ENCODE measurements at regions not wholly inside any gene's neighbourhood (a gene's known extent, or its start where the extent isn't known, plus 50 kb on each side); places are given as distances from the start of the nearest gene placed in this dataset.

- DNase-seq (ENCODE audit: low read depth), result no peak
- no peak overlapping the region for H3K4me3 ChIP-seq (ENCODE audit: low read length)
- TF ChIP-seq CTCF (IDR thresholded peaks at IDR 0.05; ENCODE audit: insufficient read depth, low read depth, low read length, missing control alignments), result no peak
Observed at GRCh38 chr18:23332356-23332755, 120.7 kb upstream of the RIOK3 start.

GRCh38 chr18:23333827-23334226 is 119.3 kb upstream of the RIOK3 start:
- no peak for TF ChIP-seq CTCF (IDR thresholded peaks at IDR 0.05; ENCODE audit: insufficient read depth, low read depth, low read length, missing control alignments)
- H3K4me3 ChIP-seq (ENCODE audit: low read length), result no peak overlapping the region

GRCh38 chr18:23334569-23334968 is 118.5 kb upstream of the RIOK3 start:
- TF ChIP-seq CTCF (IDR thresholded peaks at IDR 0.05; ENCODE audit: insufficient read depth, low read depth, low read length, missing control alignments), result no peak
- DNase-seq (ENCODE audit: low read depth), result no peak

More at GRCh38 chr18:23333827-23334226, 119.3 kb upstream of the RIOK3 start:
- DNase-seq (ENCODE audit: low read depth), result no peak

GRCh38 chr18:23336101-23336500 is 117.0 kb upstream of the RIOK3 start:
- DNase-seq (ENCODE audit: low read depth), result peak; percentile 71
- no peak for TF ChIP-seq CTCF (IDR thresholded peaks at IDR 0.05; ENCODE audit: insufficient read depth, low read depth, low read length, missing control alignments)
- H3K4me3 ChIP-seq (ENCODE audit: low read length), result no peak overlapping the region

More at GRCh38 chr18:23334569-23334968, 118.5 kb upstream of the RIOK3 start:
- H3K4me3 ChIP-seq (ENCODE audit: low read length), result no peak overlapping the region

GRCh38 chr18:23337599-23338444 is 115.3 kb upstream of the RIOK3 start:
- H3K4me3 ChIP-seq (ENCODE audit: low read length), result no peak overlapping the region
- DNase-seq (ENCODE audit: low read depth), result peak; percentile 7
- no peak for TF ChIP-seq CTCF (IDR thresholded peaks at IDR 0.05; ENCODE audit: insufficient read depth, low read depth, low read length, missing control alignments)

GRCh38 chr18:23340661-23341060 is 112.4 kb upstream of the RIOK3 start:
- no peak for TF ChIP-seq CTCF (IDR thresholded peaks at IDR 0.05; ENCODE audit: insufficient read depth, low read depth, low read length, missing control alignments)
- DNase-seq (ENCODE audit: low read depth), result peak; percentile 61
- no peak overlapping the region for H3K4me3 ChIP-seq (ENCODE audit: low read length)

- no peak overlapping the region for H3K4me3 ChIP-seq (ENCODE audit: low read length)
- no peak for TF ChIP-seq CTCF (IDR thresholded peaks at IDR 0.05; ENCODE audit: insufficient read depth, low read depth, low read length, missing control alignments)
- peak; percentile 70 for DNase-seq (ENCODE audit: low read depth)
Observed at GRCh38 chr18:23341383-23341782, 111.7 kb upstream of the RIOK3 start.
